SK-MEL-5 (cell line): ENCODE measurements at regions not wholly inside any gene's neighbourhood (a gene's known extent, or its start where the extent isn't known, plus 50 kb on each side); places are given as distances from the start of the nearest gene placed in this dataset.
"Not testable (repeated sequence)": the region's sequence is repeated elsewhere in the genome, so short reads cannot be mapped to it uniquely, and the experiment has no call there.

Experiments used
- DNase-seq: peaks from one replicate; pipeline ENCODE4 v3.0.0-alpha.2; 2016; ENCODE audit warnings: low read depth, low spot score
- in situ Hi-C: cut with HindIII; loops from 2 replicates; pipeline ENCODE4 v1.10.0; 2016; ENCODE audit warnings: low sequenced_read_pairs, high pct_unique_total_duplicates, low pct_unique_long_range_greater_than_20kb

DNA sequence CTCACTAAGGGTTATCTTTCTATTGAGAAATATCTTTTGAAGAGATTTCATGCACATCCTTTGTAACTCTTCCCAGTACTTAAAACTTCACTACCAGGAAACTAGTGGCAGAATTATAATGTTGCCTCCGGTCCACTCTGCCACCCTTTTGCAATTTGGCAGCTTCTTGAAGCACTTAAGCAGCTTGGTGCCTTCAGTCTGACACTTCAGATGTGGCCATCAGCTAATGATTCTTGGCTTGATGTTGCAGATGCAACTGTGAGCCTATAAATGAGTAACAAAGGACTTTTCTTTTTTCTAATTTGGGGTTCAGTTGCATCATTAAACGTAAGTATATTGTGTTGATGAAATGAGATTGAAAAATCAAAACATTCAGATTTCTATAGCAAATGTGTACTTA, 187.5 kb upstream of the C21orf91 start:
- no peak for DNase-seq
- in situ Hi-C loops, result no loop called here

DNA sequence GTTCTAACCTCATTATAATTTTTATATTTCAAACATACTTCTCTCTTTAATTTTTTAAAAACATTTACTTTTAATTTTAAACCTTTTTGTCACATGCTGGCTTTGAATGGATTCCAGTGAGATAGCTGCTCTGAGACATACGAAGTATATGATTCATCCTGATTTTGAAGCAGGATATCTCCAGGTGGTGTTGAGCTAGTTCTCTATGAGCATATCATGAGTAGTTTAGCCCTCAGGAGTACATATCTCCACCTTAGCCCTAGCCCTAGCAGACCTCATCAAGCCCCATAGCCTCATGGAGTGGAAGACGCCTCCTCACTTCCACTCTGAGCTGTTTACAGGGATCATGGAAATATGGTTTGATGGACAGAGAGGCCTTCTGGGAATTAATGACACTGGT, 183.2 kb upstream of the C21orf91 start:
- in situ Hi-C loops, result no loop called here
- DNase-seq, result no peak

DNA sequence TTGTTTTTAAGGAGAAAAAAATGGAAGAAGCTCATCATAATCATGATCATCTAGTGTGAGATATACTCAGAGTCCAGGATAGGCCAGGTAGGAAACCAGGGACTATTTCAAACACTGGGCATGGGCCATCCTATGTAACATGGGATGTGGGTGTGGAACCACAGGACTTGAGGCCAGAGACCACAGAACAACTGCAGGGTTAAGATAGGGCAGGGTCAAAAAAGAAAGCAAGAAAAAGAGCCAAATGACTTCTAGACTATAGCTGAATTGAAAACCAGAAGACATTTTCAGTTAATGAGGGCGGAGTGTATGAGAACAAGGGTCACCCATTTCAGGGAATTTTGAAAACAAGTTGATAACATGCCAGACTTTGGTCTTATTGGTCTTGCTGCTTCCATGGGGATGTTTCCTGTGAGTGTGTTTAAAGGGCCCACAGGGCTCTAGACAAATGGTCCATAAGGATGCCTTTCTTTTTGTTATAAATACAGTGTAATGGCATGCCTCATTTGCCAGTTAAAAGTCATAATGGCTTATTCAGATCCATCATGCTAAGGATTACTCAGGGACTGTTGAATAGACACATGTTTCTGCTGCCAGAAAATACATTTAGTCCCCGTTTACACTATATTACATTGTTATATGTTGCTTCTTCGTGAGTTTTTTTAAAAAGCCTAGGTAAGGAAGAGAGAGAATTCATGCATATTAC, 182.0 kb upstream of the C21orf91 start:
- in situ Hi-C loops, result no loop called here
- no peak for DNase-seq

DNA sequence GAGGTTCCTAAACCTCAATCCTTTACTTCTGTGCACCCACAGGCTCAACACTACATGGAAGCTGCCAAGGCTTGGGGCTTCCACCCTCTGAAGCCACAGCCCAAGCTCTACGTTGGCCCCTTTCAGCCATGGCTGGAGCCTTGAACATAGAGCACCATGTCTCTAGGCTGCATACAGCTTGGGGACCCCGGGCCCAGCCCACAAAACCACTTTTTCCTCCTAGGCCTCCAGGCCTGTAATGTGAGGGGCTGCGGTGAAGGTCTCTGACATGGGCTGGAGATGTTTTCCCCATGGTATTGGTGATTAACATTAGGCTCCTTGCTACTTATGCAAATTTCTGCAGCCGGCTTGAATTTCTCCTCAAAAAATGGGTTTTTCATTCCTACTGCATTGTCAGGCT, 179.4 kb upstream of the C21orf91 start:
- DNase-seq, in situ Hi-C loops: not testable (repeated sequence)

DNA sequence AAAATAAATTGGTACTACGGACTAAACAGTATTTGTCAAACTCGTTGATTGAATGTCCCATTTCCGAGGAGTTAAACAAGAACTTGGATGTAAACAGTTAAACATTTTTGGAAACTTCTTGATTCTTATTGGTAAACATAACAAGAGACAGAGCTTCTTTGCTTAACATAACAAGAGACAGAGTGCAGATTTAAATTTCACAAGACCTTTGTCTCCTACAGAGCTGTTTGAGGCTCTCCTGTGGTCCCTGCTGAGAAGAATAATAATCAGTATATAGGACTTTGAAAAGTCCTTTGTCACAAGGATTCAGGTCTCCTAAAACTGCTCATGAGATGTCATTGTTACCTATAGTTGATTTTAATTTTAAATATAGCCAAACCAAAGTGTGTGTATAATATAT, 170.6 kb upstream of the C21orf91 start:
- DNase-seq, result no peak
- in situ Hi-C loops, result no loop called here

DNA sequence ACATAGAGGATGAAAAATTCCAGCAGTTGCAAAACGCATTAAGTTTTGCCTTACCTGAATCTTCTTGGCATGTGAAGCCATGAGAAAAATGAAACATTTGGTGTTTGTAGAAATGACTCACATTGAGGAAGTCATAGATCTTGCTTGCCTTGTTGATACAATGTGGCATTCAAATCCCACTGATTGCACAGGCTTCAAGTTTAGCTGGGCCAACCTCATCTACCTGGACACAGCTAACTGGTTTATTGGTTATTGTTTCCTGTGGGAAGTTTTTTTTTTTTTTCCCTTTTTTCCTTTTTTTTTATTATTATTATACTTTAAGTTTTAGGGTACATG, 168.9 kb upstream of the C21orf91 start:
- in situ Hi-C loops, result no loop called here
- no peak for DNase-seq

DNA sequence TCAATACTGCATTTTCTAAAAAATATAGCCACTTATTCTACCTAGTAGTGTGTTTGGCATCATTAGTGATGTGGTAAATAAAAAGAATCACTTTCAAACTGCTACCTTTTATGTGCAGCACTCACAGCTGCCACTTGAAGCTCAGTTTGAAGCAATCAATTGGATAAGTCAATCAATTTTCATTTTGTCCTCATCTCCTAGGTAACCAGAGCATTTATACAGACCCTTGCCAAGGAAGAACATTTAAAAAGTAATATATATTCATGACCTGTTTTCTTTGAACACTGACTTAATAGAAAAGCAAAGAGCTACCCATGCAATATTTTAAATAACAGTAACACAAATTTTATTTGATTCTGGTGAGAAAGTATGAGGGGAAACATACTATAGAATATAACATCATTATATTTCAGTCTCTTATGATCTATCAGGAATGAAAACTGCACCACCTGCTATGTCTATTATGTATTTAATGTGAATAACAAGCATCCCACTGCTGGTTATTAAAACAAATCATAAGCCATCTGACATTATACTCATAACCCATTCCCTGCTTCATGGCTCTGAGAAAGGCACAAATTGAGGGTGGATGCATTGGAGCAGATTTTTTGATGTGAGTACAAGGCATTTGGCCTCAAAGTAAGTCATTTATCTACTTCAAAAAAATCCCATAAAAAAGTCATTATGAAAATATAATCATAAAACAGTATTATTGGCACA, 168.4 kb upstream of the C21orf91 start:
- no peak for DNase-seq
- in situ Hi-C loops, result no loop called here

DNA sequence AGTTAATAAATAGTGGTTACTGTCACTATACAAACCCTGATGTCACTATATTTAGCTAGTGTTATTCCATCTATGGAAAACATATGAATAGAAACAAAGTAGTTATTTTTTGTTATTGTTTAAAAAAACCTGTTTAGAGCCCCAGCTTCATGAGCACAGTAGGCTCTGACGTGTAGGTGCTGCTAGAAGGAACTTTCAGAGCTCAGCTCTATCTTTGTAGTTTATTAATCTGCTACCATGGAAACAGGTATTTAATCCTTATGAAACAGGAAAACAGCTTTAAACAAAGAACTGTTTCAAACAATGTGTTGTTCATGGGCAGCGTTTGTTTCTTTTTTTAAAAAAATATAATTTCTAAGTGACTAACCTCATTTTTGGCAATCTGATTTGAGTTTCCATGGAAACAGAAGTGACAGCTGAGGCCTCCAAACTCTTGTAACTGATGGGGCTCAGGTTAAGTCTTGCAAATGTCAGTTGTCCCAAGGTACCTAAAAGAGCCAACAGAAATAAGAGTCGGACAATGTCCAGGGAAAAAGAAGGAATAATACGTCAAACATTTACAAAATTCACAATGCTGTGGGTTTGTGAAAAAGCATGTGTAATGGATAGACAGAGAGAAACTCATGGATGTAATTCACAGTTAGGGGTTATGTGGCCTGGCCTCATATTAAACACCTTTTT, 162.0 kb upstream of the C21orf91 start:
- no peak for DNase-seq
- in situ Hi-C loops, result no loop called here

DNA sequence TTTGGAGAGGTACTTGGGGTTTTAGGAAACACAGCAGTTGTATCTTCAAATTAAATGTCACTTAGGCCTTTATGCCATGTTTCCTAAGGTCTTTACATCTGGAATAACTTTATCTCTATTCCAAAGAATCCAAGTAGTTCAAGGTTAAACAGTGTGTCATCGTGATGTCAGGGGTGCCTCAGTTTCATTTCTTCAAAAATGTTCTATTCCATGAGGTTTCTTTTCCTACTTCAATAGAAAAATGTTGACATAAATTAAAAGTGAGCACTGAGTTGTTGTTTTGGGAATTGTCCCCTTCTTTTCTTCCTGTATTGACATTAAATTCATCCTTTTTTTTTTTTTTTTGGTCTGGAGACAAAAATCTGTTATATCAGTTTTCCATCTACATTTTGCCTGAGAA, 160.6 kb upstream of the C21orf91 start:
- no peak for DNase-seq
- in situ Hi-C loops, result no loop called here

DNA sequence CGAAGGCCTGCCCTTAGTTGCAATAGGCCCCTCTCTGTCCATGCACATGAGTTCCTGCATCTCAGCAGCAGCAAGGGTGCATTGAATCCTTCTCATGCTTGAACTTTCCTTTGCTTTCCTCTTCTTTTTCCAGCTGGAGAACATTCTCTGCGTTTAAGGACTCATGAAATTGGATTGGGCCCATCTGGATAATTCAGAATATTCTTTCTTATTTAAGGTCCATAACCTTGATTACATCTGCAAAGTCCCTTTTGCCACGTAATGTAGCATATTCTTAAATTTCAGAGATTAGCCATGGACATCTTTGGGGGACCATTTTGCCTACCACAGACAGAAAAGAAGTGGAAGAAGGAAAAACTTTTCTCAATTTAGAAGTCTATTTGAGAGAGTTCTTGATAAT, 159.7 kb upstream of the C21orf91 start:
- no peak for DNase-seq
- in situ Hi-C loops, result no loop called here

DNA sequence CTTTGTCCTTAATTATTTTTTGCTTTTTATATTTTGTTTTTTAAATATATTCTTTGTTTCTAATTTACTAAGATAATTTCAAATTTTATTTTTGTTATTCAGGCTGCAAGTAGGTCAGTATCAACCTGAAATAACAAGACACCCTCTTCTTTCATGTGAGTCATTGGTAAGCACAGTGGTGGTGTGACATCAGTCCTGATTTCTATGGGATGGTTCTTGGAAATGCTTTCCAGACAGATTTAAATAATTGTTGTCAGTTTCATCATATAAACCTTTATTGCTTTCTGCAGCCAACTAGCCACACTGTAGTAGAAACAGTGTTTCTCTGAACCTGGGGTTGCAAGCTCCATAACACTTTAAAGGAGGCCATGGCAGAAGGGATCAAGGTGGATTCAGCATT, 157.5 kb upstream of the C21orf91 start:
- DNase-seq, result no peak
- in situ Hi-C loops, result no loop called here

DNA sequence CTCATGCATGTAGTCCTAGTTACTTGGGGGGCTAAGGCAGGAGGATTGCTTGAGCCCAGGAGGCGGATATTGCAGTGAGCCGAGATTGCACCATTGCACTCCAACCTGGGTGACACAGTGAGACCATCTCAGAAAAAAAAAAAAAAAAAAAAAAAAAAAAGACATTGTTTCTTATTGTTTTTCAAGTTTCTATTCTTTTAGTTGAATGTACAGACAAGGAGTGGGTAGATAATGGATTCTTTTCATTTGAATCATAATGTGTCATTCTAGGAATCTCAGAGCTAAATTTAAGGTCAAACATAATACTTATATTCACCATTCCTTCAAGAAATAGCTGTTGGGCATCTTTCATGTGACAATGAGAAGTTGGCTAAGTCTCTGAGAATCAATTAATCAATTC, 157.0 kb upstream of the C21orf91 start:
- DNase-seq, result peak; percentile 10
- in situ Hi-C loops, result no loop called here

DNA sequence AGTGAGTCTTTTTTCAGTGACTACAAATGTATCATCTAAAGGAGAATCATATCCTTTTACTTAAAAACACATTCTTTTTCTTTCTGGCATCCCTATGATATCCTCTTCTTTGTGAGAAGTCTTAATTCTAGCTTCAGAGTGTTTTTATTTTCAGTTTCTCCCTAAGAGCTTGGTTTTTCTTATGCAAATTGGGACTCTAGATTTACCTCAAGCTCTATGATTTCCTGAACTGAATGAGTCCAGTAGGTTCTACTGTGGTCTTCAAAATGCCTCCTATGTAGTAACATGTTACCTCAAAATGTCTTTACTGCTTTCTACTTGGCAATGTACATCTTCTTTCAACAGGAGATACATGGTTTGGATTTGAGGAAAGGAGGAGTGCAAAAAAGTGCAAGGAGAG, 148.2 kb upstream of the C21orf91 start:
- in situ Hi-C loops, result no loop called here
- DNase-seq, result no peak

DNA sequence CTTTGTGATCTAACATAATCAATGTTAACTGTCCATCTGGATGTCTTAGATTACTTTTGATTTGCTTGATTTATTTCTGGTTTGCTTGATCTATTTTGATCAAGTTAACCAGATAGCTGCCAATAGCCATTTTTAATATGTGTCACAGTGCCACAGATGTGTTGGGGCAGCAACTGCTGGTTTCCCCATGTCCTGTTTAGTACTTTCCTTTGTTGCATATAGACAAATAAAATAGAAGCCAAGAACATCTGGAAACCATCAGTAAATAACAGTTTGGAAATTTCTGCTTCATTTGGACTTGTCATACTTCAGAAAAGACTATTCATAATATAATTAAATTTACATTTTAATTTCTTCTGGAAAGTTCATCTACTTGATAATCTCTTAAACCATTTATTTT, 145.6 kb upstream of the C21orf91 start:
- DNase-seq, result no peak
- in situ Hi-C loops, result no loop called here

DNA sequence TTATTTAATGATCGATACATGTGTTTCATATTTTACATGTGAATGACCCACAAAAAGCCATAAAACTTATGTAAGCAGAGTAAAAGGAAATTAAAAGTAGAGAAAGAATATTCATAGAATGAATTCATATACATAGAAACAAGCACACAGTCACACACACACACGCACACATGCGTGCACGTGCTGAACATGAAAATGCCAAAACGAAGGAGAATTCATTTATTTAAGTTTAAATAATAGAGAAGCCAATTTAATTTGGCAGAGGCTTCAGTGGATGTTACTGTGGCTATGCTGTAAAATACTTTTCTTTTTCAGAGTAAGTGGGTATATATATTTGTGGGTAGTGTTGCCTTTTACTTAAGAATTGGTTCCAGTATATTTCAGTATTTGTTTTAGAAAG, 145.0 kb upstream of the C21orf91 start:
- in situ Hi-C loops, result no loop called here

DNA sequence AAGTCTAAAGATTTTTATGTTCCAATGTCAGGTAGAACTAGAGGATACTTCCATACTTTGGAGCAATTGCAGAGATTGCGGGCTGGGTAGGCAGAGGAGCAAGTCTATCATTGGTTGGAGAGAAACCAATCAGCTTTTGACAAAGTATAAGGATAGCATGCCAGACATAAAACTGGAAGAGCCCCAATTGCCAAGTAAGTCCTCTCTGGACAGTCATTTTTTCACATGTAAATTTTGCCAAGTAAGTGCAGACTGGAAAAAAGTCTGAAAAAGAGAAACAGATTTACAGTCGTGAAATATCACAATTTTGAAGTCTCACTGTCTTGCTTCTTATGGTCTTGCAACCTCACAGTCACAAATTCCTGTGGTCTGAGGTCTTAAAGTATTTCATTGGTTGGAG, 131.4 kb upstream of the C21orf91 start:
- DNase-seq, result no peak
- in situ Hi-C loops, result no loop called here

More for the DNA sequence above, 145.0 kb upstream of the C21orf91 start:
- DNase-seq, result no peak

DNA sequence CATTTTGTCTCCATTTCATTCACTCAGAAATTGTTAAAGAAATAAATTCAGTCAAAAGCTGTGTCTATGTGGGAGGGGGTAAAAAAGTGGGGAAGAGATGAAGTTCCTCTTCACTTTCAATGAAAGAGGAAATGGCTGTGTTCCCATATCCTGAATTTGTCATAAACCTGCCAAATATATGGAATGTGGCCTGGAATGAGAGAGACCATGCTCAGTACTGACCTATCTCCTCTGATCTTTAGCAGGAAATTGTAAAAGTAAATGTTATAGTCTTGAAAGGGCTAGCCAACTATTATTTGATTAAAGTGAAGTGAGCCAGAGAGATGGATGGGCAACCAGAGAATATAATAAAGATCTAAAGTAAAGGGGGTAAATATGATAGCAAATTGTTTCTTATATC, 130.3 kb upstream of the C21orf91 start:
- in situ Hi-C loops, result no loop called here
- DNase-seq, result no peak

DNA sequence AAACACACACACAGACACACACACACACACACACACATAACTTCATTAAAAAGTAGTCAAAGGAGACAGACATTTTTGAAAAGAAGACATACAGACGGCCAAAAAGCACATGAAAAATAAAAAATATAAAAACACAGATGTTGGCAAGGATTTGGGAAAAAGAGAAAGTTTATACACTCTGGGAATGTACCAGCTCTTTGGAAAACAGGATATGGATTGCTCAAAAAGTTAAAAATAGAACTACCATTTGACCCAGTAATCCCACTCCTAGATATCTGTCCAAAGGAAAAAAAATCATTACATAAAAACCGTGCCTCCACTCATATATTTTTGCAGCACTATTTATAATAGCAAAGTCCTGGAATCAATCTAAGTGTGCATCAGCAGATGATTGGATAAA, 128.4 kb upstream of the C21orf91 start:
- no peak for DNase-seq
- in situ Hi-C loops, result no loop called here

DNA sequence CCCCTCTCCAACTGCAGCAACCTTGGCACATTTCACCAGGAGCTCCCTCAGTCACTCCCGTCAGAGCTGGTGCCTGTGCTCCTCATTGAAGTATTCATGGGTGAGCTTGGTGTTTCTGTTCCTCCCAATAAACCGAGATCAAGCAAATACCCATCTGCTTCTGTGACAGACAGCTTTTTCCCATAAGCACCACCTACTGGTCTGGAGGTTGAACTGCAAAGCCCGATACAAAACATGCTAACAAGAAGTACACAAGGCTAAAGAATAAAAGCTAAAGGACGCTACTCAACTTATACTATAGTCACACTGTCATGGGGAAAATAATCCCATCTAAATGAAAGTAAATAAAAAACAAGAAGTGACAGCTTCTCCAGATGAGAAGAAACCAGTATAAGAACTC, 111.9 kb upstream of the C21orf91 start:
- in situ Hi-C loops, result no loop called here
- DNase-seq, result peak; percentile 41
